Keratinocyte (primary cell): ENCODE measurements at regions not wholly inside any gene's neighbourhood (a gene's known extent, or its start where the extent isn't known, plus 50 kb on each side); places are given as distances from the start of the nearest gene placed in this dataset.

Experiments
- DNase-seq: peaks from one replicate; pipeline ENCODE4 v3.0.0-alpha.2; 2011; ENCODE audit warnings: low read depth, missing footprints, low spot score
- FAIRE-seq: peaks from 2 replicates; lab custom pipeline; 2011; peaks lifted over from hg19 to GRCh38; lab: Jason Lieb, UNC
- H2AFZ ChIP-seq: 2 replicates; pipeline ENCODE4 v1.6.0; 2012; ENCODE audit warnings: low read length, control low read depth, inconsistent platforms; ENCODE audit not compliant: control insufficient read depth
- H3K27ac ChIP-seq: 2 replicates; pipeline ENCODE4 v1.5.1; 2011; ENCODE audit warnings: low read length; ENCODE audit not compliant: control insufficient read depth, insufficient read depth
- H3K27me3 ChIP-seq: 3 replicates; pipeline ENCODE4 v1.6.0; 2011; ENCODE audit warnings: low read length; ENCODE audit not compliant: control insufficient read depth, insufficient read depth; ENCODE audit errors: extremely low read depth
- H3K36me3 ChIP-seq, 2 experiments: 2 replicates in 1 of 2; 3 replicates in 1 of 2; pipeline ENCODE4 v1.5.1; 2011; ENCODE audit warnings: low read length in 2 of 2, mild to moderate bottlenecking in 1 of 2; ENCODE audit not compliant: control insufficient read depth in 2 of 2, insufficient read depth in 2 of 2; ENCODE audit errors: extremely low read depth in 1 of 2
- H3K4me1 ChIP-seq: 3 replicates; pipeline ENCODE4 v1.5.1; 2011; ENCODE audit warnings: low read length; ENCODE audit not compliant: control insufficient read depth, insufficient read depth; ENCODE audit errors: extremely low read depth
- H3K4me2 ChIP-seq: 3 replicates; pipeline ENCODE4 v1.6.0; 2011; ENCODE audit warnings: low read depth, low read length; ENCODE audit not compliant: control insufficient read depth, insufficient read depth; ENCODE audit errors: extremely low read depth
- H3K4me3 ChIP-seq, 3 experiments: fragments of 200-600 bp in 1 of 3; sonication (generic) in 1 of 3; 2 replicates in 2 of 3; 3 replicates in 1 of 3; pipeline ENCODE4 v1.5.1; 2011 to 2016; ENCODE audit warnings: low read length in 3 of 3, mild to moderate bottlenecking in 3 of 3, control low read depth in 2 of 3, inconsistent platforms in 1 of 3, low read depth in 1 of 3, mixed read lengths in 1 of 3, mixed run types in 1 of 3, moderate library complexity in 1 of 3; ENCODE audit not compliant: control insufficient read depth in 2 of 3, insufficient read depth in 2 of 3; ENCODE audit errors: extremely low read depth in 1 of 3
- H3K79me2 ChIP-seq: 2 replicates; pipeline ENCODE4 v1.6.0; 2012; ENCODE audit warnings: low read length; ENCODE audit not compliant: control insufficient read depth, insufficient read depth
- H3K9ac ChIP-seq: 3 replicates; pipeline ENCODE4 v1.6.0; 2011; ENCODE audit warnings: low read length; ENCODE audit not compliant: control insufficient read depth, insufficient read depth; ENCODE audit errors: extremely low read depth
- H3K9me1 ChIP-seq: 3 replicates; pipeline ENCODE4 v1.6.0; 2011; ENCODE audit warnings: low read length; ENCODE audit not compliant: control insufficient read depth, insufficient read depth; ENCODE audit errors: extremely low read depth
- H3K9me3 ChIP-seq: 2 replicates; pipeline ENCODE4 v1.5.1; 2012; ENCODE audit warnings: low read depth, low read length; ENCODE audit not compliant: control insufficient read depth
- H4K20me1 ChIP-seq: 3 replicates; pipeline ENCODE4 v1.6.0; 2011; ENCODE audit warnings: low read length; ENCODE audit not compliant: control insufficient read depth, insufficient read depth; ENCODE audit errors: extremely low read depth
- CTCF ChIP-seq, 3 experiments: IDR thresholded peaks in 1 of 3; conservative IDR thresholded peaks in 1 of 3; optimal IDR thresholded peaks in 1 of 3; 2 replicates in 2 of 3; 3 replicates in 1 of 3; pipeline versions ENCODE3 to v1.5.1; 2011; ENCODE audit warnings: low read length in 3 of 3, mild to moderate bottlenecking in 3 of 3, moderate library complexity in 2 of 3, control low read depth in 1 of 3, inconsistent platforms in 1 of 3; ENCODE audit not compliant: insufficient read depth in 2 of 3; ENCODE audit errors: extremely low read depth in 1 of 3
- EZH2 ChIP-seq: IDR thresholded peaks from one replicate; pipeline ENCODE4 v1.6.1; 2012; ENCODE audit warnings: inconsistent platforms, mild to moderate bottlenecking, low read length, moderate library complexity
- dilution Hi-C: fragments of 300-500 bp; cut with MboI; formaldehyde crosslinking; loops from one replicate; pipeline ENCODE4 v1.7.0; 2020; ENCODE audit warnings: low sequenced_read_pairs; ENCODE audit not compliant: extremely low pct_ligation_motif_present

DNA sequence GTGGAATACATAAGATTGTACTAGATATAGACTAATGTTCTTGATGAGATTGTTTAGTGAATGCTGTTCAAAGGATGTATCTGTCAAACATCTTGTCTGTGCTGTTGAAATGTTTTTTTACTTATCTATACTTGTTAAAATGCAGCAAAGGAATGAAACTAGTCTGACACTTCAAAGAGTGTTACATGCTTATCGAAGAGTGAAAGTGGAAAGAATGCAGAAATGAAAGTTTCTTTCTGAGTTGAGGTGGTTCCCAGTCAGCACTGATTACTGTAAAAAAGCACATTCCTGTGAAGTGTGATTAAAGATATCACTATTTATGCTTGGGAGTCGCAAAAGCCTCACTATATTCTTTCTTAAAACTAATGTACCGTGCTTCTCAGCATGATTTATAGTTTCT lies 1225.2 kb downstream of the NCAM2 start:
- Histone ChIP-seq H3K9me1 (no peaks in the 10 kb centered on the region), H3K79me2 (no peaks in the 10 kb centered on the region), H3K36me3 (no peaks in the 10 kb centered on the region), H3K27ac (no peak overlapping the region), H3K4me2 (no peak overlapping the region), H3K27me3 (no peaks in the 10 kb centered on the region), H3K9me3 (no peaks in the 10 kb centered on the region), H3K4me3 (no peak overlapping the region), H4K20me1 (no peaks in the 10 kb centered on the region), H3K9ac (no peak overlapping the region), H2AFZ (peak overlapping the region; percentile 21), H3K4me1 (no peaks in the 10 kb centered on the region)
- DNase-seq: no peak
- no peak for FAIRE-seq
- TF ChIP-seq EZH2: no peak
- dilution Hi-C loops: no loop called here

GRCh38 chr21:22224261-22224660 lies 1226.1 kb downstream of the NCAM2 start:
- dilution Hi-C loops: no loop called here
- Histone ChIP-seq H3K79me2 (no peaks in the 10 kb centered on the region), H3K27ac (no peak overlapping the region), H4K20me1 (no peaks in the 10 kb centered on the region), H3K4me1 (no peaks in the 10 kb centered on the region), H3K4me3 (no peak overlapping the region), H3K9me3 (no peaks in the 10 kb centered on the region), H3K4me2 (no peak overlapping the region), H2AFZ (no peak overlapping the region), H3K9me1 (no peaks in the 10 kb centered on the region), H3K36me3 (no peaks in the 10 kb centered on the region), H3K9ac (no peak overlapping the region), H3K27me3 (no peaks in the 10 kb centered on the region)
- no peak for TF ChIP-seq EZH2
- no peak for TF ChIP-seq CTCF (optimal IDR thresholded peaks at IDR 0.05 in 1 of 3, IDR thresholded peaks at IDR 0.05 in 1 of 3, conservative IDR thresholded peaks at IDR 0.05 in 1 of 3; ENCODE audit: extremely low read depth in 1 of 3, insufficient read depth in 2 of 3, low read length in 3 of 3)
- FAIRE-seq (no peak), DNase-seq (no peak)

- H3K9me3 ChIP-seq: no peaks in the 10 kb centered on the region
- no peak overlapping the region for H3K27ac ChIP-seq
- no peaks in the 10 kb centered on the region for H3K79me2 ChIP-seq
- no peaks in the 10 kb centered on the region for H4K20me1 ChIP-seq
- H3K27me3 ChIP-seq: no peaks in the 10 kb centered on the region
- TF ChIP-seq CTCF (optimal IDR thresholded peaks at IDR 0.05 in 1 of 3, IDR thresholded peaks at IDR 0.05 in 1 of 3, conservative IDR thresholded peaks at IDR 0.05 in 1 of 3; ENCODE audit: extremely low read depth in 1 of 3, insufficient read depth in 2 of 3, low read length in 3 of 3) (no peak), EZH2 (no peak)
- H3K9me1 ChIP-seq: no peaks in the 10 kb centered on the region
- DNase-seq (no peak), FAIRE-seq (no peak)
- no peak overlapping the region for H3K4me3 ChIP-seq
- no peak overlapping the region for H3K4me2 ChIP-seq
- dilution Hi-C loops: no loop called here
- no peaks in the 10 kb centered on the region for H3K4me1 ChIP-seq
- H3K9ac ChIP-seq: no peak overlapping the region
- H3K36me3 ChIP-seq: no peaks in the 10 kb centered on the region
- H2AFZ ChIP-seq: no peak overlapping the region
Observed at GRCh38 chr21:22225299-22225698, 1227.1 kb downstream of the NCAM2 start.
